WTC11 (cell line): ENCODE measurements at regions not wholly inside any gene's neighbourhood (a gene's known extent, or its start where the extent isn't known, plus 50 kb on each side); places are given as distances from the start of the nearest gene placed in this dataset.

ENCODE experiments used
- ATF1 ChIP-seq: sonication (generic); formaldehyde crosslinking; IDR thresholded peaks from 2 replicates; pipeline ENCODE4 v1.8.1; 2023; ENCODE audit warnings: mild to moderate bottlenecking, moderate library complexity, missing genetic modification reagents
- E2F4 ChIP-seq: sonication (generic); formaldehyde crosslinking; IDR thresholded peaks from 2 replicates; pipeline ENCODE4 v1.8.1; 2022; ENCODE audit warnings: low read depth, mild to moderate bottlenecking, moderate library complexity, missing genetic modification reagents, borderline replicate concordance
- GABPB1 ChIP-seq: sonication (generic); formaldehyde crosslinking; IDR thresholded peaks from 2 replicates; pipeline ENCODE4 v1.8.1; 2023; ENCODE audit warnings: mild to moderate bottlenecking, missing genetic modification reagents
- TCF7 ChIP-seq: sonication (generic); formaldehyde crosslinking; IDR thresholded peaks from 2 replicates; pipeline ENCODE4 v1.8.0; 2022; ENCODE audit warnings: mild to moderate bottlenecking, low read depth, missing genetic modification reagents, moderate library complexity
- ZNF423 ChIP-seq: fragments of 250-450 bp; sonication (Bioruptor Pico); IDR thresholded peaks from 2 replicates; pipeline ENCODE4 v2.1.2; 2022; ENCODE audit warnings: mild to moderate bottlenecking, moderate library complexity
- TF ChIP-seq, protein P1 (sequence below): sonication (generic); formaldehyde crosslinking; IDR thresholded peaks from 2 replicates; pipeline ENCODE4 v1.8.1; 2023; ENCODE audit warnings: mild to moderate bottlenecking, missing genetic modification reagents
- TF ChIP-seq, protein P2 (sequence below): sonication (generic); formaldehyde crosslinking; IDR thresholded peaks from 2 replicates; pipeline ENCODE4 v1.8.0; 2022; ENCODE audit warnings: mild to moderate bottlenecking, missing genetic modification reagents
- TF ChIP-seq, protein P3 (sequence below): fragments of 200-600 bp; IDR thresholded peaks from 2 replicates; pipeline ENCODE4 v1.8.0; 2022; ENCODE audit warnings: antibody characterized with exemption
- TF ChIP-seq, protein P4 (sequence below): fragments of 250-450 bp; sonication (Bioruptor Pico); IDR thresholded peaks from 2 replicates; pipeline ENCODE4 v1.9.0; 2021; ENCODE audit warnings: mild to moderate bottlenecking

- TF ChIP-seq E2F4 (no peak), ATF1 (CRISPR knock-in tag) (no peak), TCF7 (no peak), GABPB1 (CRISPR knock-in tag) (no peak), ZNF423 (no peak)
- TF ChIP-seq, protein P1, sequence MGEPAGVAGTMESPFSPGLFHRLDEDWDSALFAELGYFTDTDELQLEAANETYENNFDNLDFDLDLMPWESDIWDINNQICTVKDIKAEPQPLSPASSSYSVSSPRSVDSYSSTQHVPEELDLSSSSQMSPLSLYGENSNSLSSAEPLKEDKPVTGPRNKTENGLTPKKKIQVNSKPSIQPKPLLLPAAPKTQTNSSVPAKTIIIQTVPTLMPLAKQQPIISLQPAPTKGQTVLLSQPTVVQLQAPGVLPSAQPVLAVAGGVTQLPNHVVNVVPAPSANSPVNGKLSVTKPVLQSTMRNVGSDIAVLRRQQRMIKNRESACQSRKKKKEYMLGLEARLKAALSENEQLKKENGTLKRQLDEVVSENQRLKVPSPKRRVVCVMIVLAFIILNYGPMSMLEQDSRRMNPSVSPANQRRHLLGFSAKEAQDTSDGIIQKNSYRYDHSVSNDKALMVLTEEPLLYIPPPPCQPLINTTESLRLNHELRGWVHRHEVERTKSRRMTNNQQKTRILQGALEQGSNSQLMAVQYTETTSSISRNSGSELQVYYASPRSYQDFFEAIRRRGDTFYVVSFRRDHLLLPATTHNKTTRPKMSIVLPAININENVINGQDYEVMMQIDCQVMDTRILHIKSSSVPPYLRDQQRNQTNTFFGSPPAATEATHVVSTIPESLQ = no peak
- TF ChIP-seq, protein P2, sequence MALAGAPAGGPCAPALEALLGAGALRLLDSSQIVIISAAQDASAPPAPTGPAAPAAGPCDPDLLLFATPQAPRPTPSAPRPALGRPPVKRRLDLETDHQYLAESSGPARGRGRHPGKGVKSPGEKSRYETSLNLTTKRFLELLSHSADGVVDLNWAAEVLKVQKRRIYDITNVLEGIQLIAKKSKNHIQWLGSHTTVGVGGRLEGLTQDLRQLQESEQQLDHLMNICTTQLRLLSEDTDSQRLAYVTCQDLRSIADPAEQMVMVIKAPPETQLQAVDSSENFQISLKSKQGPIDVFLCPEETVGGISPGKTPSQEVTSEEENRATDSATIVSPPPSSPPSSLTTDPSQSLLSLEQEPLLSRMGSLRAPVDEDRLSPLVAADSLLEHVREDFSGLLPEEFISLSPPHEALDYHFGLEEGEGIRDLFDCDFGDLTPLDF = no peak
- TF ChIP-seq, protein P3, sequence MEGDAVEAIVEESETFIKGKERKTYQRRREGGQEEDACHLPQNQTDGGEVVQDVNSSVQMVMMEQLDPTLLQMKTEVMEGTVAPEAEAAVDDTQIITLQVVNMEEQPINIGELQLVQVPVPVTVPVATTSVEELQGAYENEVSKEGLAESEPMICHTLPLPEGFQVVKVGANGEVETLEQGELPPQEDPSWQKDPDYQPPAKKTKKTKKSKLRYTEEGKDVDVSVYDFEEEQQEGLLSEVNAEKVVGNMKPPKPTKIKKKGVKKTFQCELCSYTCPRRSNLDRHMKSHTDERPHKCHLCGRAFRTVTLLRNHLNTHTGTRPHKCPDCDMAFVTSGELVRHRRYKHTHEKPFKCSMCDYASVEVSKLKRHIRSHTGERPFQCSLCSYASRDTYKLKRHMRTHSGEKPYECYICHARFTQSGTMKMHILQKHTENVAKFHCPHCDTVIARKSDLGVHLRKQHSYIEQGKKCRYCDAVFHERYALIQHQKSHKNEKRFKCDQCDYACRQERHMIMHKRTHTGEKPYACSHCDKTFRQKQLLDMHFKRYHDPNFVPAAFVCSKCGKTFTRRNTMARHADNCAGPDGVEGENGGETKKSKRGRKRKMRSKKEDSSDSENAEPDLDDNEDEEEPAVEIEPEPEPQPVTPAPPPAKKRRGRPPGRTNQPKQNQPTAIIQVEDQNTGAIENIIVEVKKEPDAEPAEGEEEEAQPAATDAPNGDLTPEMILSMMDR = no peak
- TF ChIP-seq, protein P4, sequence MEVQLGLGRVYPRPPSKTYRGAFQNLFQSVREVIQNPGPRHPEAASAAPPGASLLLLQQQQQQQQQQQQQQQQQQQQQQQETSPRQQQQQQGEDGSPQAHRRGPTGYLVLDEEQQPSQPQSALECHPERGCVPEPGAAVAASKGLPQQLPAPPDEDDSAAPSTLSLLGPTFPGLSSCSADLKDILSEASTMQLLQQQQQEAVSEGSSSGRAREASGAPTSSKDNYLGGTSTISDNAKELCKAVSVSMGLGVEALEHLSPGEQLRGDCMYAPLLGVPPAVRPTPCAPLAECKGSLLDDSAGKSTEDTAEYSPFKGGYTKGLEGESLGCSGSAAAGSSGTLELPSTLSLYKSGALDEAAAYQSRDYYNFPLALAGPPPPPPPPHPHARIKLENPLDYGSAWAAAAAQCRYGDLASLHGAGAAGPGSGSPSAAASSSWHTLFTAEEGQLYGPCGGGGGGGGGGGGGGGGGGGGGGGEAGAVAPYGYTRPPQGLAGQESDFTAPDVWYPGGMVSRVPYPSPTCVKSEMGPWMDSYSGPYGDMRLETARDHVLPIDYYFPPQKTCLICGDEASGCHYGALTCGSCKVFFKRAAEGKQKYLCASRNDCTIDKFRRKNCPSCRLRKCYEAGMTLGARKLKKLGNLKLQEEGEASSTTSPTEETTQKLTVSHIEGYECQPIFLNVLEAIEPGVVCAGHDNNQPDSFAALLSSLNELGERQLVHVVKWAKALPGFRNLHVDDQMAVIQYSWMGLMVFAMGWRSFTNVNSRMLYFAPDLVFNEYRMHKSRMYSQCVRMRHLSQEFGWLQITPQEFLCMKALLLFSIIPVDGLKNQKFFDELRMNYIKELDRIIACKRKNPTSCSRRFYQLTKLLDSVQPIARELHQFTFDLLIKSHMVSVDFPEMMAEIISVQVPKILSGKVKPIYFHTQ (CRISPR knock-in tag) = no peak
These were observed 390.2 kb downstream of the LRIG3 start for GRCh38 chr12:58529897-58530741.
